ENCODE measurements at regions not wholly inside any gene's neighbourhood (a gene's known extent, or its start where the extent isn't known, plus 50 kb on each side); places are given as distances from the start of the nearest gene placed in this dataset.

GRCh38 chr4:71259280-71259679, 79.5 kb upstream of the SLC4A4 start:
- H3K9me3 Mint-ChIP-seq (ENCODE audit: unreplicated experiment) = no peaks in the 10 kb centered on the region
- no peak overlapping the region for H3K27ac Mint-ChIP-seq (ENCODE audit: unreplicated experiment)
- peaks cover 2% of the 10 kb centered on the region for H3K27me3 Mint-ChIP-seq (ENCODE audit: unreplicated experiment)
- H3K4me3 Mint-ChIP-seq (ENCODE audit: unreplicated experiment) = no peak overlapping the region
- H3K36me3 Mint-ChIP-seq (ENCODE audit: unreplicated experiment) = peaks cover 18% of the 10 kb centered on the region
- TF ChIP-seq CTCF (IDR thresholded peaks at IDR 0.05) = no peak
- H3K4me1 Mint-ChIP-seq (ENCODE audit: unreplicated experiment) = peaks cover 28% of the 10 kb centered on the region
- no peak for DNase-seq (ENCODE audit: extremely low spot score, unreplicated experiment)

- TF ChIP-seq CTCF (IDR thresholded peaks at IDR 0.05) = no peak
- no peak overlapping the region for H3K27ac Mint-ChIP-seq (ENCODE audit: unreplicated experiment)
- peaks cover 18% of the 10 kb centered on the region for H3K36me3 Mint-ChIP-seq (ENCODE audit: unreplicated experiment)
- peaks cover 22% of the 10 kb centered on the region for H3K4me1 Mint-ChIP-seq (ENCODE audit: unreplicated experiment)
- no peak for DNase-seq (ENCODE audit: extremely low spot score, unreplicated experiment)
- no peak overlapping the region for H3K4me3 Mint-ChIP-seq (ENCODE audit: unreplicated experiment)
- peaks cover 2% of the 10 kb centered on the region for H3K27me3 Mint-ChIP-seq (ENCODE audit: unreplicated experiment)
- H3K9me3 Mint-ChIP-seq (ENCODE audit: unreplicated experiment) = no peaks in the 10 kb centered on the region
These were observed 78.9 kb upstream of the SLC4A4 start for GRCh38 chr4:71259911-71260331.

GRCh38 chr4:71260544-71260943, 78.3 kb upstream of the SLC4A4 start:
- H3K9me3 Mint-ChIP-seq (ENCODE audit: unreplicated experiment) = no peaks in the 10 kb centered on the region
- H3K4me3 Mint-ChIP-seq (ENCODE audit: unreplicated experiment) = no peak overlapping the region
- H3K4me1 Mint-ChIP-seq (ENCODE audit: unreplicated experiment) = peaks cover 22% of the 10 kb centered on the region
- peaks cover 18% of the 10 kb centered on the region for H3K36me3 Mint-ChIP-seq (ENCODE audit: unreplicated experiment)
- no peak for TF ChIP-seq CTCF (IDR thresholded peaks at IDR 0.05)
- DNase-seq (ENCODE audit: extremely low spot score, unreplicated experiment) = no peak
- H3K27me3 Mint-ChIP-seq (ENCODE audit: unreplicated experiment) = peaks cover 2% of the 10 kb centered on the region
- no peak overlapping the region for H3K27ac Mint-ChIP-seq (ENCODE audit: unreplicated experiment)

GRCh38 chr4:71261001-71261400, 77.8 kb upstream of the SLC4A4 start:
- Mint-ChIP-seq H3K4me1 (ENCODE audit: unreplicated experiment) (peaks cover 22% of the 10 kb centered on the region), H3K9me3 (ENCODE audit: unreplicated experiment) (no peaks in the 10 kb centered on the region), H3K27ac (ENCODE audit: unreplicated experiment) (peak overlapping the region; percentile 0), H3K27me3 (ENCODE audit: unreplicated experiment) (peaks cover 2% of the 10 kb centered on the region), H3K36me3 (ENCODE audit: unreplicated experiment) (peaks cover 13% of the 10 kb centered on the region), H3K4me3 (ENCODE audit: unreplicated experiment) (no peak overlapping the region)
- TF ChIP-seq CTCF (IDR thresholded peaks at IDR 0.05) = no peak
- no peak for DNase-seq (ENCODE audit: extremely low spot score, unreplicated experiment)

GRCh38 chr4:71261633-71262121, 77.1 kb upstream of the SLC4A4 start:
- H3K27me3 Mint-ChIP-seq (ENCODE audit: unreplicated experiment) = peaks cover 2% of the 10 kb centered on the region
- no peak for TF ChIP-seq CTCF (IDR thresholded peaks at IDR 0.05)
- H3K36me3 Mint-ChIP-seq (ENCODE audit: unreplicated experiment) = peaks cover 13% of the 10 kb centered on the region
- peak overlapping the region; percentile 15 for H3K27ac Mint-ChIP-seq (ENCODE audit: unreplicated experiment)
- H3K4me1 Mint-ChIP-seq (ENCODE audit: unreplicated experiment) = peaks cover 28% of the 10 kb centered on the region
- no peak overlapping the region for H3K4me3 Mint-ChIP-seq (ENCODE audit: unreplicated experiment)
- H3K9me3 Mint-ChIP-seq (ENCODE audit: unreplicated experiment) = no peaks in the 10 kb centered on the region
- DNase-seq (ENCODE audit: extremely low spot score, unreplicated experiment) = no peak

All from osteocyte (in vitro differentiated cells).